SK-N-SH (cell line): ENCODE measurements at regions not wholly inside any gene's neighbourhood (a gene's known extent, or its start where the extent isn't known, plus 50 kb on each side); places are given as distances from the start of the nearest gene placed in this dataset.

Source experiments
- CTCF ChIA-PET: fragments of 300-600, 350-600 bp; formaldehyde crosslinking; extraction: SDS; loops from one replicate; lab custom pipeline; 2021; lab: Yijun Ruan, JAX
- POLR2A ChIA-PET: fragments of 350-600 bp; sonication (Branson Sonifier 250); formaldehyde crosslinking; extraction: SDS; loops from one replicate; lab custom pipeline; 2020; ENCODE audit warnings: antibody characterized with exemption, inconsistent platforms; lab: Yijun Ruan, JAX
- DNase-seq: peaks from one replicate; pipeline ENCODE4 v3.0.0; 2012
- H2AFZ ChIP-seq: fragments of 200-600 bp; sonication (generic); 2 replicates; pipeline ENCODE4 v1.8.1; 2016; ENCODE audit warnings: antibody characterized with exemption, mild to moderate bottlenecking, low read depth
- H3F3A ChIP-seq: fragments of 200-600 bp; sonication (generic); replicated peaks from 2 replicates; pipeline ENCODE3; 2016; ENCODE audit warnings: antibody characterized with exemption, mild to moderate bottlenecking; ENCODE audit not compliant: insufficient read depth
- H3K27ac ChIP-seq, 2 experiments: fragments of 200-500 bp in 1 of 2; fragments of 200-600 bp in 1 of 2; sonication (Bioruptor generic) in 1 of 2; sonication (generic), shearing (Covaris generic) in 1 of 2; 2 replicates each; pipeline versions ENCODE4 v1.5.1 to v1.6.1; 2014 to 2016; ENCODE audit warnings: low read depth in 2 of 2, inconsistent platforms in 1 of 2, low read length in 1 of 2, mild to moderate bottlenecking in 1 of 2, mixed read lengths in 1 of 2
- H3K27me3 ChIP-seq: fragments of 200-600 bp; sonication (generic), shearing (Covaris generic); 2 replicates; pipeline ENCODE4 v1.6.1; 2016; ENCODE audit warnings: mixed run types; ENCODE audit not compliant: insufficient read depth
- H3K36me3 ChIP-seq, 2 experiments: fragments of 200-500 bp in 1 of 2; fragments of 200-600 bp in 1 of 2; sonication (Bioruptor generic) in 1 of 2; sonication (generic) in 1 of 2; replicated peaks in 1 of 2; 2 replicates each; pipeline versions ENCODE3 to v1.5.1; 2014 to 2016; ENCODE audit warnings: low read length in 1 of 2, mild to moderate bottlenecking in 1 of 2; ENCODE audit not compliant: insufficient read depth in 2 of 2, control insufficient read depth in 1 of 2
- H3K4me1 ChIP-seq, 2 experiments: fragments of 200-500 bp in 1 of 2; fragments of 200-600 bp in 1 of 2; sonication (Bioruptor generic) in 1 of 2; sonication (generic), shearing (Covaris generic) in 1 of 2; 2 replicates each; pipeline versions ENCODE4 v1.5.1 to v1.6.1; 2014 to 2016; ENCODE audit warnings: low read depth in 1 of 2, low read length in 1 of 2, mixed run types in 1 of 2; ENCODE audit not compliant: insufficient read depth in 2 of 2, control insufficient read depth in 1 of 2
- H3K4me2 ChIP-seq: fragments of 200-600 bp; sonication (generic), shearing (Covaris generic); 2 replicates; pipeline ENCODE4 v1.6.1; 2017; ENCODE audit warnings: mixed run types
- H3K4me3 ChIP-seq, 2 experiments: fragments of 200-500 bp in 1 of 2; fragments of 200-600 bp in 1 of 2; sonication (Bioruptor generic) in 1 of 2; sonication (generic), shearing (Covaris generic) in 1 of 2; 2 replicates each; pipeline versions ENCODE4 v1.5.1 to v1.8.1; 2014 to 2016; ENCODE audit warnings: low read depth in 2 of 2, inconsistent platforms in 1 of 2, low read length in 1 of 2, mild to moderate bottlenecking in 1 of 2, mixed read lengths in 1 of 2, moderate library complexity in 1 of 2
- H3K79me2 ChIP-seq: fragments of 200-600 bp; sonication (generic); 2 replicates; pipeline ENCODE4 v1.8.1; 2017; ENCODE audit warnings: mild to moderate bottlenecking; ENCODE audit not compliant: insufficient read depth
- H3K9ac ChIP-seq: fragments of 200-600 bp; sonication (generic); 2 replicates; pipeline ENCODE4 v1.6.1; 2017; ENCODE audit warnings: mixed run types
- H3K9me2 ChIP-seq: fragments of 200-600 bp; sonication (generic); 2 replicates; pipeline ENCODE4 v1.6.1; 2017; ENCODE audit warnings: mixed run types
- H3K9me3 ChIP-seq: fragments of 200-600 bp; sonication (generic); 2 replicates; pipeline ENCODE4 v1.6.1; 2017; ENCODE audit warnings: mixed run types, mild to moderate bottlenecking, moderate library complexity
- H4K20me1 ChIP-seq: fragments of 200-600 bp; sonication (generic); 2 replicates; pipeline ENCODE4 v1.6.1; 2017; ENCODE audit warnings: mild to moderate bottlenecking, mixed run types; ENCODE audit not compliant: insufficient read depth
- CHD2 ChIP-seq: fragments of 150-350 bp; IDR thresholded peaks from 2 replicates; pipeline ENCODE4 v1.6.1; 2018; ENCODE audit warnings: low read length; ENCODE audit not compliant: partially characterized antibody
- ELF1 ChIP-seq: IDR thresholded peaks from 2 replicates; pipeline ENCODE4 v1.4.0; 2012
- EP300 ChIP-seq, 2 experiments: IDR thresholded peaks; 2 replicates each; pipeline versions ENCODE4 v1.4.0 to v1.6.1; 2012; ENCODE audit warnings: borderline replicate concordance in 1 of 2, low read depth in 1 of 2, low read length in 1 of 2
- EZH2phosphoT487 ChIP-seq: fragments of 200-600 bp; sonication (generic); IDR thresholded peaks from 2 replicates; pipeline ENCODE4 v1.6.1; 2017; ENCODE audit warnings: low read depth, mixed run types, mild to moderate bottlenecking, antibody characterized with exemption, moderate library complexity, borderline replicate concordance
- FOSL2 ChIP-seq: IDR thresholded peaks from 2 replicates; pipeline ENCODE4 v1.4.0; 2012; ENCODE audit warnings: low read depth, mild to moderate bottlenecking, moderate library complexity, borderline replicate concordance
- FOXJ3 ChIP-seq: sonication (generic); formaldehyde crosslinking; IDR thresholded peaks from 2 replicates; pipeline ENCODE4 v1.5.1; 2020; ENCODE audit warnings: mild to moderate bottlenecking, missing genetic modification reagents
- MEF2A ChIP-seq: IDR thresholded peaks from 2 replicates; pipeline ENCODE4 v1.4.0; 2012; ENCODE audit warnings: low read depth, borderline replicate concordance
- MXI1 ChIP-seq: IDR thresholded peaks from 2 replicates; pipeline ENCODE4 v1.6.1; 2012; ENCODE audit warnings: mild to moderate bottlenecking, low read depth, low read length, improper control_type of control experiment
- NFIC ChIP-seq: IDR thresholded peaks from 2 replicates; pipeline ENCODE4 v1.4.0; 2012; ENCODE audit warnings: borderline replicate concordance
- RAD21 ChIP-seq: IDR thresholded peaks from 2 replicates; pipeline ENCODE4 v1.6.1; 2012; ENCODE audit warnings: mild to moderate bottlenecking, low read length
- SMC3 ChIP-seq: IDR thresholded peaks from 2 replicates; pipeline ENCODE4 v1.6.1; 2012; ENCODE audit warnings: low read depth, low read length, improper control_type of control experiment
- TCF12 ChIP-seq: IDR thresholded peaks from 2 replicates; pipeline ENCODE4 v1.4.0; 2012
- TEAD4 ChIP-seq: IDR thresholded peaks from 2 replicates; pipeline ENCODE4 v1.4.0; 2012; ENCODE audit warnings: mild to moderate bottlenecking, borderline replicate concordance; ENCODE audit not compliant: insufficient read depth
- USF1 ChIP-seq: IDR thresholded peaks from 2 replicates; pipeline ENCODE4 v1.4.0; 2012; ENCODE audit warnings: low read depth, borderline replicate concordance
- USF2 ChIP-seq: fragments of 150-350 bp; IDR thresholded peaks from 2 replicates; pipeline ENCODE4 v1.6.1; 2017; ENCODE audit warnings: antibody characterized with exemption, low read length, low read depth, borderline replicate concordance
- WGBS: methylation state at CpG from one replicate; pipeline ENCODE4 v1.1.6; 2017; ENCODE audit warnings: low lambda C conversion rate; 5-methylcytosine and 5-hydroxymethylcytosine counted together

GRCh38 chr9:135350003-135350315, 129.6 kb upstream of the PPP1R26 start:
- Histone ChIP-seq H3K9me2 (no peaks in the 10 kb centered on the region), H3F3A (no peaks in the 10 kb centered on the region)
- CTCF ChIA-PET, result interaction anchor here (2.2 to 4.9 kb wide), 2 partner anchors 62 to 263 kb away, joined by 16 to 40 read pairs; partner anchors contain the start of gene OLFM1
- TF ChIP-seq FOSL2 (no peak), ELF1 (no peak), FOXJ3 (CRISPR knock-in tag) (no peak), CHD2 (no peak), MEF2A (no peak), NFIC (no peak), MXI1 (no peak), USF1 (no peak), USF2 (no peak), RAD21 (no peak), TCF12 (no peak), EZH2phosphoT487 (no peak), SMC3 (no peak), TEAD4 (no peak), EP300 (IDR thresholded peaks at IDR 0.05; ENCODE audit: borderline replicate concordance in 1 of 2, low read depth in 1 of 2, low read length in 1 of 2) (no peak)
- TF ChIP-seq, all 33 proteins: peak for 0
- H3K9me3 ChIP-seq, result no peaks in the 10 kb centered on the region
- no peak overlapping the region for H3K4me3 ChIP-seq
- H3K9ac ChIP-seq, result no peak overlapping the region
- no peak overlapping the region for H3K27ac ChIP-seq
- 61% methylated on average over 12 of the region's 12 CpGs for WGBS
- no peak overlapping the region for H3K4me2 ChIP-seq
- no peak for DNase-seq
- POLR2A ChIA-PET, result no interaction called here
- no peaks in the 10 kb centered on the region for H4K20me1 ChIP-seq
- no peaks in the 10 kb centered on the region; a peak in 1 of 4 replicates for H3K4me1 ChIP-seq
- H3K36me3 ChIP-seq, result no peaks in the 10 kb centered on the region
- H2AFZ ChIP-seq, result no peak overlapping the region
- H3K79me2 ChIP-seq, result no peaks in the 10 kb centered on the region
- no peaks in the 10 kb centered on the region for H3K27me3 ChIP-seq

- POLR2A ChIA-PET, result no interaction called here
- no peaks in the 10 kb centered on the region for H3K27me3 ChIP-seq
- H3K9me3 ChIP-seq, result no peaks in the 10 kb centered on the region
- H3K36me3 ChIP-seq, result no peaks in the 10 kb centered on the region
- no peaks in the 10 kb centered on the region for H3F3A ChIP-seq
- H3K4me1 ChIP-seq, result no peaks in the 10 kb centered on the region; a peak in 1 of 4 replicates
- no peak overlapping the region for H3K9ac ChIP-seq
- no peak for DNase-seq
- H2AFZ ChIP-seq, result no peak overlapping the region
- CTCF ChIA-PET, result interaction anchor here (1.9 kb wide), 1 partner anchor 59 kb away, joined by 9 read pairs; no protein-coding TSS in a partner anchor
- no peak for TF ChIP-seq FOXJ3 (CRISPR knock-in tag)
- no peaks in the 10 kb centered on the region for H3K9me2 ChIP-seq
- H3K4me2 ChIP-seq, result no peak overlapping the region
- H3K27ac ChIP-seq, result no peak overlapping the region
- no peak overlapping the region for H3K4me3 ChIP-seq
- no peaks in the 10 kb centered on the region for H3K79me2 ChIP-seq
- H4K20me1 ChIP-seq, result no peaks in the 10 kb centered on the region
- 48% methylated on average over 12 of the region's 14 CpGs for WGBS
Observed at GRCh38 chr9:135353935-135354334, 125.6 kb upstream of the PPP1R26 start.
